A549 (cell line): ENCODE measurements at regions not wholly inside any gene's neighbourhood (a gene's known extent, or its start where the extent isn't known, plus 50 kb on each side); places are given as distances from the start of the nearest gene placed in this dataset.

Experiments
- ATAC-seq, 2 experiments: fragments of 200-7000 bp in 1 of 2; fragments of >200 bp in 1 of 2; cut with Nextera tagmentation in 1 of 2; cut with Tn5 transposase in 1 of 2; 3 replicates each; pipeline versions ENCODE4 v1.8.0 to v1.9.1; 2018 to 2020; ENCODE audit warnings: mild to moderate bottlenecking in 1 of 2, moderate library complexity in 1 of 2
- CTCF ChIA-PET: fragments of 300-600 bp; sonication (Branson Sonifier 250); formaldehyde crosslinking; extraction: SDS; loops from one replicate; lab custom pipeline; 2021; ENCODE audit warnings: antibody characterized with exemption, inconsistent platforms; lab: Yijun Ruan, JAX
- POLR2A ChIA-PET: fragments of 350-600 bp; formaldehyde crosslinking; extraction: SDS; loops from one replicate; lab custom pipeline; 2021; ENCODE audit warnings: antibody characterized with exemption, inconsistent platforms; lab: Yijun Ruan, JAX
- DNase-seq, 2 experiments: peaks; one replicate each; pipeline versions ENCODE4 v3.0.0 to v3.0.0-alpha.2; 2011 to 2016; ENCODE audit warnings: low read depth in 1 of 2, low spot score in 1 of 2
- FAIRE-seq: peaks from 2 replicates; lab custom pipeline; 2011; peaks lifted over from hg19 to GRCh38; lab: Jason Lieb, UNC
- H3K27ac ChIP-seq, 2 experiments: fragments of >200 bp; sonication (Bioruptor Twin); formaldehyde crosslinking; 3 replicates each; pipeline ENCODE4 v1.5.1; 2016 to 2017
- H3K4me1 ChIP-seq: fragments of >200 bp; sonication (Bioruptor Twin); formaldehyde crosslinking; 3 replicates; pipeline ENCODE4 v1.6.1; 2016
- H3K4me2 ChIP-seq: fragments of >200 bp; sonication (Bioruptor Twin); formaldehyde crosslinking; 3 replicates; pipeline ENCODE4 v1.6.1; 2016
- H3K4me3 ChIP-seq: fragments of >200 bp; sonication (Bioruptor Twin); formaldehyde crosslinking; 3 replicates; pipeline ENCODE4 v1.5.1; 2016
- H3K9me3 ChIP-seq: fragments of >200 bp; sonication (Bioruptor Twin); formaldehyde crosslinking; 3 replicates; pipeline ENCODE4 v1.6.1; 2016
- BHLHE40 ChIP-seq: IDR thresholded peaks from 2 replicates; pipeline ENCODE4 v1.6.1; 2012; ENCODE audit warnings: low read depth, low read length, inconsistent platforms
- CBX2 ChIP-seq: fragments of 200-600 bp; sonication (generic); IDR thresholded peaks from 2 replicates; pipeline ENCODE4 v1.6.1; 2016; ENCODE audit warnings: low read depth, mild to moderate bottlenecking, borderline replicate concordance
- CHD2 ChIP-seq: fragments of 150-350 bp; IDR thresholded peaks from 2 replicates; pipeline ENCODE4 v1.6.1; 2014; ENCODE audit warnings: low read length; ENCODE audit not compliant: partially characterized antibody
- CHD4 ChIP-seq: fragments of 200-600 bp; sonication (generic); IDR thresholded peaks from 2 replicates; pipeline ENCODE4 v1.6.1; 2016; ENCODE audit warnings: antibody characterized with exemption, mild to moderate bottlenecking, borderline replicate concordance
- EHMT2 ChIP-seq: fragments of 200-600 bp; sonication (generic); IDR thresholded peaks from 2 replicates; pipeline ENCODE4 v1.6.1; 2016; ENCODE audit warnings: antibody characterized with exemption, low read depth, mild to moderate bottlenecking, moderate library complexity
- HOXA7 ChIP-seq: fragments of 250-450 bp; sonication (Bioruptor Pico); IDR thresholded peaks from 2 replicates; pipeline ENCODE4 v1.5.0; 2020; ENCODE audit warnings: mild to moderate bottlenecking, moderate library complexity
- PHF8 ChIP-seq: fragments of 200-600 bp; sonication (generic); IDR thresholded peaks from 2 replicates; pipeline ENCODE4 v1.6.1; 2016; ENCODE audit warnings: low read depth, mild to moderate bottlenecking, antibody characterized with exemption, moderate library complexity, borderline replicate concordance
- RARB ChIP-seq: fragments of 250-450 bp; sonication (Bioruptor Pico); IDR thresholded peaks from 2 replicates; pipeline ENCODE4 v1.8.0; 2021; ENCODE audit warnings: mild to moderate bottlenecking, moderate library complexity
- RCOR1 ChIP-seq: fragments of 150-350 bp; IDR thresholded peaks from 2 replicates; pipeline ENCODE4 v1.6.1; 2014; ENCODE audit warnings: antibody characterized with exemption, low read length, low read depth
- SREBF2 ChIP-seq: fragments of 450-650 bp; IDR thresholded peaks from 2 replicates; pipeline ENCODE4 v1.6.1; 2014; ENCODE audit warnings: mild to moderate bottlenecking, moderate library complexity
- WGBS: methylation state at CpG from one replicate; pipeline ENCODE4 v1.1.6; 2017; ENCODE audit errors: missing lambda C conversion rate; 5-methylcytosine and 5-hydroxymethylcytosine counted together
- TF ChIP-seq, protein P1 (sequence below): fragments of 250-450 bp; sonication (Bioruptor Pico); IDR thresholded peaks from 2 replicates; pipeline ENCODE4 v1.5.0; 2021; ENCODE audit warnings: mild to moderate bottlenecking, moderate library complexity, borderline replicate concordance
- TF ChIP-seq, protein P2 (sequence below): fragments of 200-600 bp; sonication (generic); IDR thresholded peaks from 2 replicates; pipeline ENCODE4 v1.6.1; 2016; ENCODE audit warnings: antibody characterized with exemption, mild to moderate bottlenecking, moderate library complexity
- TF ChIP-seq, protein P3 (sequence below): IDR thresholded peaks from 2 replicates; pipeline ENCODE4 v1.6.1; 2012; ENCODE audit warnings: low read depth, borderline replicate concordance
- TF ChIP-seq, protein P4 (sequence below): IDR thresholded peaks from 2 replicates; pipeline ENCODE4 v1.6.1; 2012
- TF ChIP-seq, protein P5 (sequence below): fragments of >200 bp; sonication (Bioruptor Twin); formaldehyde crosslinking; IDR thresholded peaks from 3 replicates; pipeline ENCODE4 v1.6.1; 2016

DNA sequence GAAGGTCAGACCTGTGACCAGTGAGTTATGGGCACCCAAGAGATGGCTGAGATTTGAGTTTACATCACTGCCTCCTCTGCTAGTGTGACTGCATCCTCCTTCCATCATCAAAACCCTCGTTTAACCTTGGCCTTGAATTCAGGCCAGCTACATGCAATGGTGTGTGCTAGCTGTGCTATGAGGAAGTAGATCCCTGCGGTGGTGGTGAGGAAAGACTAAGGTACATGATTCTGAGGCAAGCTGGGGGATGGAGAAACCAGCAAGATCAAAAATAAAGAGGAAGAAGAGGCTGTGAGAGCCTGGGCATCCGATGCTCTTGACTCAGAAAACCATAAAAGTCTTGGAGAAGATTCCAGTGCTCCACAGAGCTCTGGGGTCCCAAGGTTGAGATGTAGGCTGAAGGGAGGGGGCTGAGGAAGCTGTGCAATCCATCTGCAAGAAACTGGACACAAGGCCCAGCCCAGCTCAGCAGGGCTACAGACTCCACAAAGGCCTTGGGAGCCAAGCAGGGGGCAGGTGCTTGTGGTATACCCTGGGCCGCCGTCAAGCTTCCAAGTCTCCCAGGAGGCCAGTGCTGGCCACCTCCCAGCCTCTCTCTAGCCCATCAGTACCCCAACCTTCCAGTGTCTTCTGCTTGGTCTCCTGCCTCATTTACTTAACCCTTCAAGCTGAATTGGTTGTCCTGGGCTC lies 774.8 kb downstream of the VRK1 start:
- ChIA-PET CTCF (no interaction called here), POLR2A (no interaction called here)
- Histone ChIP-seq H3K27ac (no peak overlapping the region), H3K4me2 (no peak overlapping the region), H3K4me1 (no peaks in the 10 kb centered on the region), H3K9me3 (no peaks in the 10 kb centered on the region; the same call in 2 of the 3 replicates), H3K4me3 (no peak overlapping the region)
- DNase-seq (no peak), ATAC-seq (no peak), FAIRE-seq (no peak)
- TF ChIP-seq, protein P1, sequence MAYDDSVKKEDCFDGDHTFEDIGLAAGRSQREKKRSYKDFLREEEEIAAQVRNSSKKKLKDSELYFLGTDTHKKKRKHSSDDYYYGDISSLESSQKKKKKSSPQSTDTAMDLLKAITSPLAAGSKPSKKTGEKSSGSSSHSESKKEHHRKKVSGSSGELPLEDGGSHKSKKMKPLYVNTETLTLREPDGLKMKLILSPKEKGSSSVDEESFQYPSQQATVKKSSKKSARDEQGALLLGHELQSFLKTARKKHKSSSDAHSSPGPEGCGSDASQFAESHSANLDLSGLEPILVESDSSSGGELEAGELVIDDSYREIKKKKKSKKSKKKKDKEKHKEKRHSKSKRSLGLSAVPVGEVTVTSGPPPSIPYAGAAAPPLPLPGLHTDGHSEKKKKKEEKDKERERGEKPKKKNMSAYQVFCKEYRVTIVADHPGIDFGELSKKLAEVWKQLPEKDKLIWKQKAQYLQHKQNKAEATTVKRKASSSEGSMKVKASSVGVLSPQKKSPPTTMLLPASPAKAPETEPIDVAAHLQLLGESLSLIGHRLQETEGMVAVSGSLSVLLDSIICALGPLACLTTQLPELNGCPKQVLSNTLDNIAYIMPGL (CRISPR knock-in tag): no peak
- TF ChIP-seq RCOR1 (no peak), CHD2 (no peak), PHF8 (no peak), EHMT2 (no peak), BHLHE40 (no peak)
- TF ChIP-seq, protein P2, sequence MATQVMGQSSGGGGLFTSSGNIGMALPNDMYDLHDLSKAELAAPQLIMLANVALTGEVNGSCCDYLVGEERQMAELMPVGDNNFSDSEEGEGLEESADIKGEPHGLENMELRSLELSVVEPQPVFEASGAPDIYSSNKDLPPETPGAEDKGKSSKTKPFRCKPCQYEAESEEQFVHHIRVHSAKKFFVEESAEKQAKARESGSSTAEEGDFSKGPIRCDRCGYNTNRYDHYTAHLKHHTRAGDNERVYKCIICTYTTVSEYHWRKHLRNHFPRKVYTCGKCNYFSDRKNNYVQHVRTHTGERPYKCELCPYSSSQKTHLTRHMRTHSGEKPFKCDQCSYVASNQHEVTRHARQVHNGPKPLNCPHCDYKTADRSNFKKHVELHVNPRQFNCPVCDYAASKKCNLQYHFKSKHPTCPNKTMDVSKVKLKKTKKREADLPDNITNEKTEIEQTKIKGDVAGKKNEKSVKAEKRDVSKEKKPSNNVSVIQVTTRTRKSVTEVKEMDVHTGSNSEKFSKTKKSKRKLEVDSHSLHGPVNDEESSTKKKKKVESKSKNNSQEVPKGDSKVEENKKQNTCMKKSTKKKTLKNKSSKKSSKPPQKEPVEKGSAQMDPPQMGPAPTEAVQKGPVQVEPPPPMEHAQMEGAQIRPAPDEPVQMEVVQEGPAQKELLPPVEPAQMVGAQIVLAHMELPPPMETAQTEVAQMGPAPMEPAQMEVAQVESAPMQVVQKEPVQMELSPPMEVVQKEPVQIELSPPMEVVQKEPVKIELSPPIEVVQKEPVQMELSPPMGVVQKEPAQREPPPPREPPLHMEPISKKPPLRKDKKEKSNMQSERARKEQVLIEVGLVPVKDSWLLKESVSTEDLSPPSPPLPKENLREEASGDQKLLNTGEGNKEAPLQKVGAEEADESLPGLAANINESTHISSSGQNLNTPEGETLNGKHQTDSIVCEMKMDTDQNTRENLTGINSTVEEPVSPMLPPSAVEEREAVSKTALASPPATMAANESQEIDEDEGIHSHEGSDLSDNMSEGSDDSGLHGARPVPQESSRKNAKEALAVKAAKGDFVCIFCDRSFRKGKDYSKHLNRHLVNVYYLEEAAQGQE: no peak
- 3% methylated on average over 3 of the region's 5 CpGs for WGBS

DNA sequence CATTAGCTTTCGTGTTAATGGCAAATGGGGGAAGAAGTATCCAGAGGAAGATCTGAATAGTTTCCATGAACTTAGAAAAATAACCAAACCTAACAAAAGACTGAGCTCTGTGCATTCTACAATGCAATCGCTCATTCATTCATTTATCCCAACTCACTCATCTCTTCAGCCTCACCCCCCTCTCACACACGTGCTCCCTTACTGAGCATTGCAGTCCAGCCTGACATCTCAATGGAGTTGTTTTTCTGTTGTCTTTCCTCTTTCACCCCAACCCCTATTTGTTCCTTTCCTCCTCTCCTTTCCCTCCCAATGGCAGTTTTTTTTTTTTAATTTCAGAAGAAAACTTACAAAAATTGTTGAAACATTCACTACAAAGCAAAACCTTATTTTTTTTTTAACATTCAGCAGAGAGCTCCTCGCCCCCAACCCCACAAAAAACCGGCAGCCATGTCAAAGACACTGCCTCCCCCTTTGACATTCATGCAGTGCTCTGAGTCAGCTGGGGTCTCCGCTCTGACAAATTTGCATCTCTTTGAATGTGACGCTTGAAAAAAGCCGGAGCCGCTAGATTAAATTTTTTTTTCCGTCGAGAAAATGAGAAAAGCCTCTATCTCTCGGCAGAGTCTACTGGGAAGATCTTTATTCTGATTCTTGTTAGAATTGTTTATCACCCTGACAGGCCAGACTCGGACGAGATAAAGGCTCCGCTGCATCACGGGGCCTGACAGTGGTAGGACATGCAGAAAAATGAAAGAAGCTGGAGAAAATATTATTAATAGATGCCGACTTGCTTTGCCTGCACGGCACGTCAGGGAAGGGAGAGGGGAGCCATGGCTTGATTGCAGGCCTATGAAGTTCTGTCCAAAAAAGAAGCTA lies 775.6 kb downstream of the VRK1 start:
- Histone ChIP-seq H3K4me3 (no peak overlapping the region), H3K27ac (no peak overlapping the region), H3K4me2 (no peak overlapping the region), H3K4me1 (no peaks in the 10 kb centered on the region), H3K9me3 (no peaks in the 10 kb centered on the region; the same call in 2 of the 3 replicates)
- TF ChIP-seq CBX2: no peak
- TF ChIP-seq, protein P3, sequence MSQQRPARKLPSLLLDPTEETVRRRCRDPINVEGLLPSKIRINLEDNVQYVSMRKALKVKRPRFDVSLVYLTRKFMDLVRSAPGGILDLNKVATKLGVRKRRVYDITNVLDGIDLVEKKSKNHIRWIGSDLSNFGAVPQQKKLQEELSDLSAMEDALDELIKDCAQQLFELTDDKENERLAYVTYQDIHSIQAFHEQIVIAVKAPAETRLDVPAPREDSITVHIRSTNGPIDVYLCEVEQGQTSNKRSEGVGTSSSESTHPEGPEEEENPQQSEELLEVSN: no peak
- TF ChIP-seq HOXA7 (CRISPR knock-in tag): no peak
- TF ChIP-seq, protein P2: no peak
- TF ChIP-seq RARB (CRISPR knock-in tag): no peak
- TF ChIP-seq CHD4: no peak
- TF ChIP-seq, protein P4, sequence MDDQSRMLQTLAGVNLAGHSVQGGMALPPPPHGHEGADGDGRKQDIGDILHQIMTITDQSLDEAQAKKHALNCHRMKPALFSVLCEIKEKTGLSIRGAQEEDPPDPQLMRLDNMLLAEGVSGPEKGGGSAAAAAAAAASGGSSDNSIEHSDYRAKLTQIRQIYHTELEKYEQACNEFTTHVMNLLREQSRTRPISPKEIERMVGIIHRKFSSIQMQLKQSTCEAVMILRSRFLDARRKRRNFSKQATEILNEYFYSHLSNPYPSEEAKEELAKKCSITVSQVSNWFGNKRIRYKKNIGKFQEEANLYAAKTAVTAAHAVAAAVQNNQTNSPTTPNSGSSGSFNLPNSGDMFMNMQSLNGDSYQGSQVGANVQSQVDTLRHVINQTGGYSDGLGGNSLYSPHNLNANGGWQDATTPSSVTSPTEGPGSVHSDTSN: no peak
- TF ChIP-seq SREBF2: no peak
- TF ChIP-seq, protein P5, sequence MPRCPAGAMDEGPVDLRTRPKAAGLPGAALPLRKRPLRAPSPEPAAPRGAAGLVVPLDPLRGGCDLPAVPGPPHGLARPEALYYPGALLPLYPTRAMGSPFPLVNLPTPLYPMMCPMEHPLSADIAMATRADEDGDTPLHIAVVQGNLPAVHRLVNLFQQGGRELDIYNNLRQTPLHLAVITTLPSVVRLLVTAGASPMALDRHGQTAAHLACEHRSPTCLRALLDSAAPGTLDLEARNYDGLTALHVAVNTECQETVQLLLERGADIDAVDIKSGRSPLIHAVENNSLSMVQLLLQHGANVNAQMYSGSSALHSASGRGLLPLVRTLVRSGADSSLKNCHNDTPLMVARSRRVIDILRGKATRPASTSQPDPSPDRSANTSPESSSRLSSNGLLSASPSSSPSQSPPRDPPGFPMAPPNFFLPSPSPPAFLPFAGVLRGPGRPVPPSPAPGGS: no peak
- ATAC-seq (no peak), DNase-seq (no peak), FAIRE-seq (no peak)
- POLR2A ChIA-PET: no interaction called here
- CTCF ChIA-PET: interaction anchor here (0.7 kb wide), 1 partner anchor 1852 kb away, joined by 3 read pairs; no protein-coding TSS in a partner anchor
- WGBS: 27% methylated on average over 19 of the region's 19 CpGs
